ENCODE measurements at regions not wholly inside any gene's neighbourhood (a gene's known extent, or its start where the extent isn't known, plus 50 kb on each side); places are given as distances from the start of the nearest gene placed in this dataset.
A peak's percentile ranks its signal among the peaks of the same experiment; 100 is the strongest.
"Not testable (repeated sequence)": the region's sequence is repeated elsewhere in the genome, so short reads cannot be mapped to it uniquely, and the experiment has no call there.

DNA sequence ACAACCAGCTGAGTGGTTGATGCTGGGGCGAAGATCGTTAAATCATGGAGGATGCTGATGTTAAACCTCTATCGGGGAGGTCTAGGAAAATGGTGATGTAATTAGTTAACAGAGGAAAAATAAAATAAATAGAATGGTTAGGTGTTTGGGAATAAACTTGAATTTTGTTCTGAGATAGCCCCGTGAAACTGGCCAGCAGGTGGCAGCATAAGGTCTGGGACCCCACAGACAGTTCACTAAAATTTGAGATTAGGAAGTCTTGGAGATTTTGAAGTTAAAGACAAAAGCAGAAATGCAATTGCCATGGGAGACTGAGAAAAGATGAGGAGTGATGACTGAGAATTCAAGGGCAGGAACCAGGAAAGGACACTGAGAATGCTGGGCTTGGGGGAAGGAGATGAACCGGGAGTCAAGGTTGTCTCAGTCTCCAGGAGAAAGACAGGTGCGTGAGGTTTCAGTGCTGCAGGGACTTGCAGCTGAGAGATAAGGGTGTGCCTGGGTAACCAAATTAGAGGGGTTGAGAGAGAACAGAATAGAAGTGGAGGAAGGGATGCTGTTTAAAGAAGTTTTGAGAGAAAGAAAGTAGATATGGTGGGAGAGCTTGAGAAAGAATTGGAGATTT, 248.0 kb downstream of the ZNF92 start:
- DNase-seq (ENCODE audit: low read depth, low spot score) = not testable (repeated sequence)

DNA sequence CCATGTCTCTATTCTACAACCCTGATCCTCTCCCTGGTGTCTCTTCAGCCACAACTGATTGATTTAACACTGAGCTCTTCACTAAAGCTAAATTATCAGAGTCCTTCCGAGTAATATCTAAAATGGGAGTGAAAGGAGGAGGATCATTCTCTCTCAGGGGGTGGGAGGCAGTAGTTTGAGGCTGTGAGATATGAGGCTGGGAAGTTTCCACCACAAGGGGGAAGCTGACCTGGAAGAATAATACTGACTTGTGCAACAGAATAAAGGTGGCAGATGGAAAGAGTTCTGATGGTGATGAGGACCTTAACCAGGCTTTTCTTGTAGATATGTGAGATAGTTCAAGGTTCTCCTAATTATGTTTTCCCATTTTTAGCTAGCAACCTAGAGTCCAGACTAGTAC, 241.6 kb upstream of the VKORC1L1 start:
- not testable (repeated sequence) for DNase-seq (ENCODE audit: low read depth, low spot score)

DNA sequence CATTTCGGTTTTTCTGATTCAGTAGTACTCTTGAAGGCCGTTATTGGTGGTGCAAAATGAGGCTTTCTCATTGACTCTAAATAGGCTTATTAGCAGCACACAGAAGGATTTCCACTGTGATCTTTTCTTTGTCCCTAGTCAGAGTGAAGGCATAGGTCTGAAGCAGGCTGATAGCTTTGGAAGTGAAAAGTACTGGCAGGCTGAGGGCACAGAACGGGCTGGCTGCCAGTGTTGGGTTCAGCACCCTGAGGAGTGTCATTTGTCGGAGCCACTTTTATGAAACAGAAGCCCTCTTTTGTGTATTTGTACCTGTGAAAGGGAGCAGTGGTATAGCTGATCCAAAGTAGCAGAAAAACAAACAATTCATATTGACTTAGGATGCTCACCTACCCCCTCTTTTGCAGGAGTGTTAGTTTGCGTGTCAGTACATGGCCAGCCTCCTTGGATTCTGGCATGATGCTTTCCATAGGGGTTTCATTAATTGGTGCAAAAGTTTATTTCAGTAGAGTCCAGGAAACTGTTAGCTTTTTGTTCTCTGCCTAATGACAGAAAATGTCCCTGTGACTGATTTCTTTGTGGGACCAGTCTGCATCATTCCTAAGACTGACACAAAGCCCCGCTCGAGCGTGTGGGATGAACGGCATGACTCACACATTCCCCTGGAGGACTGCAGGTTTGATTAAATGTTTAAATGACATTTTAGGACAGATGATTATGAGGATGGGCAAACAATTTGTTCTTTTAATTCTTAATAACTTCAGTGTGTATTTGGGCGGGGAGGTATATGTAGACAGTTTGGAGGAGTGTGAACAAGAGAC, 239.1 kb upstream of the VKORC1L1 start:
- DNase-seq (ENCODE audit: low read depth, low spot score) = not testable (repeated sequence)

DNA sequence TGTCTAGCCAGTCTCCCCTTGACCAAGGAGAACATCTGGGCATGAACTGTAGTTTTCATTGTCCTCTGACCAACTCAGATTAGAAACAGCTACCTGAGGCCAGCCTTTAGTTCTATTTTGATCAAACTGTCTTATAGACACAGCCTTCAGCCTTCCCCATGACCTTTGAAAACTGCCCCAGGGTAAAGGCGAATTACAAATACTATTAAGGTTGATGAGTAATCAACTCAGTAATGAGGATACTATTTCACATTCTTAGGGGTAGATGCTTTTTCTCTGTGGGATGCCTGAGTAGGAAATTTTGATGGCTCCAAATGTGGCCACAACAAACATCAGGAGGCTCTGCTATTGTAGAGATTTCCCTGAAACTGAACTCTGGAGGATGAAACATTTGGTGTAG, 234.0 kb upstream of the VKORC1L1 start:
- DNase-seq (ENCODE audit: low read depth, low spot score) = not testable (repeated sequence)

DNA sequence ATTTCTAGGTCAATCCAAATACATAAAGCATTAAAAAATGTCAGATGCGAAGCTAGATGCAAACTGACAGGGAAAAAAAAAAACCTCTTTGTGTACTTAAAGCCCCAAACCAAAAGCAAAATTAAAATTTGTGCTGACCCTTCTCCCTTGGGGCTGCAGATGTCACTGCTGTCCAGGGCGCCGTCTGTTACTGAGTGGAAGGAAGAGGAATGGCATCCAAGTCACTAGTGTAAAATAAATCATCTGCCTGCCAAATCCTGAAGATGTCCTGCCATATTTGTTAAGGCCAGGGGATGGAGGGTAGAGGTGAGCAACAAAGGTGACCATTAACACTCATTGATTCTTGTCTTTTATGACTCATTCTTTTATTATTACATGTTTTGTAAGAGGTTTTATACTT, 233.2 kb upstream of the VKORC1L1 start:
- not testable (repeated sequence) for DNase-seq (ENCODE audit: low read depth, low spot score)

DNA sequence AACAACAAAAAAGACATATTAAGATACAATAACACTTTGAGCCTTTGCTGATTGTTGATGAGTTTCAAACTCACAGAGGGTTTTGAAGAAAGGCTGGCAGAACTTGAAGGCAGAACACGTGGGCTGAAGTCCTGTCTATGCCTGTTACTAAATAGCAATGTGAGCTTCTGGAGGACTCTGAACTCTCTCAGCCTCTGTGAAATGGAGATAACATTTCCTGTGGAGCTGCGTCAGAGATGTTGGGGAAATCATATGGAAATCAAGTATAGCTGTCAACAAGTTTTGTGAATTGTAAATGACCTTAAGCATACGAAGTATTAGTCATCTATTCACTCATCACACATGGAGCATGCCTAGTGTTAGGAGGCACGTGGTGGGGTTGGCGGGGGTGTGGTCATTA, 229.4 kb upstream of the VKORC1L1 start:
- DNase-seq (ENCODE audit: low read depth, low spot score) = not testable (repeated sequence)

DNA sequence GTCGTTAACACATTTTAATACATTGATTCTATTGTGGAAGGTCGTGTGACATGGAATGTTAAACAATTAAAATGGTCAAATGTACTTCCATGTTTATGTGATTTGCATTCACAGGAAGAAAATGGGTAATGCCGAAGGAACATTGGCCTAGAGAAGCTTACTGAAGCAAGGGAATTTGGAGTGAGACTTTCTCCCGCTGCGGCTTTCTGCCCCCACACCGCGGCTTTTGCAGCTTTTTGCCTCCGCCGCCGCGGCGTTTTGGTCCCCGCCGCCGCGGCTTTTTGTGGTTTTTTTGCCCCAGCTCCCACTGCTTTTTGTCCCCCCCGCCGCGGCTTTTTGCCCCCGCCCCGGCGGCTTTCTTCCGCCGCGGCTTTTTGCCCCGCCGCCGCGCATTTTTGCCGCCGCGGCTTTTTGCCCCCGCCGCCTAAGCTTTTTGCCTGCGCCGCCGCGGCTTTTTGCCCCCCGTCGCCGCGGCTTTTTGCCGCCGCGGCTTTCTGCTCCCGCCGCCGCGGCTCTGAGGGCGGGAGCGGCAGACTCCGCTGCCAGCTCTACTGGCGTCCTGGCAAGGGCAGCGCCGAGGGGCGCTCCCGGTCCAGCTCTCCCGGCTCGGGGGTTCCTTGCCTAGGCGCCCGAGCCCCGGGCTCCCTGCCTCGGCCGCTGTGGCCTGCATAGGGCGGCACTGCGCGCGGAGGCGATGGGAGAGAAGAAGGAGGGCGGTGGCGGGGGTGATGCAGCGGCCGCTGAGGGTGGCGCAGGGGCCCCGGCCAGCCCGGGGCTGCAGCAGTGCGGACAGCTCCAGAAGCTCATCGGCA, 225.5 kb upstream of the VKORC1L1 start:
- DNase-seq (ENCODE audit: low read depth, low spot score) = not testable (repeated sequence)

DNA sequence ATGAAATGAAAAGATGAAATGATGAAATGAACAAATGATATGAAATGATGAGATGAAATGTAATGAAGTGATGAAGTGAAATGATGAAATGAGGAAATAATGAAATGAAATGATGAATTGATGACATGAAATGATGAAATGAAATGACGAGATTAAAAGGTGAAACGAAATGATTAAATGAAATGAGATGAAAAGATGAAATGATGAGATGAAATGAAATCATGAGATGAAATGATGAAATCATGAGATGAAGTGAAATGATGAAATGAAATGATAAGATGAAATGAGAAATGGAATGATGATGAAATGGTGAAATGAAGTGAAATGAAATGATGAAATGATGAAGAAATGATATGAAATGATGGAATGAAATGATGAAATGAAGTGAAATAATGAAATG, 221.7 kb upstream of the VKORC1L1 start:
- not testable (repeated sequence) for DNase-seq (ENCODE audit: low read depth, low spot score)

DNA sequence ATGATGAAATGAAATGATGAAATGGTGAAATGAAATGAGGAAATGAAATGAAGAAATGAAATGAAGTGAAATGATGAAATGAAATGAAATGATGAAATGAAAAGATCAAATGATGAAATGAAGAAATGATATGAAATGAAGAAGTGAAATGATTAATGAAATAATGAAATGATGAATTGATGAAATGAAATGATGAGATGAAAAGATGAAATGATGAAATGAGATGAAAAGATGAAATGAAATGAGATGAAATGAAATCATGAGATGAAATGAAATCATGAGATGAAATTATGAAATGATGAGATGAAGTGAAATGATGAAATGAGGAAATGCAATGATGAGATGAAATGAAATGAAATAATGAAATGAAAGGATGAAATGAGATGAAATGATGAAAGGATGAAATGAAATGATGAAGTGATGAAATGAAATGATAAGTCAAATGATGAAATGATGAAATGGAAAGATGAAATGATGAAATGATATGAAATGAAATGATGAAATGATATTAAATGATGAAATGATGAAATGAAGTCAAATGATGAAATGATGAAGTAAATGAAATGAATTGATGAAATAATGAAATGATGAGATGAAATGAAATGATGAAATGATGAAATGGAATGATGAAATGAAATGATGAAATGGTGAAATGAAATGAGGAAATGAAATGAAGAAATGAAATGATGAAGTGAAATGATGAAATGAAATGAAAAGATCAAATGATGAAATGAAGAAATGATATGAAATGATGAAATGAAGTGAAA, 220.9 kb upstream of the VKORC1L1 start:
- DNase-seq (ENCODE audit: low read depth, low spot score) = not testable (repeated sequence)

DNA sequence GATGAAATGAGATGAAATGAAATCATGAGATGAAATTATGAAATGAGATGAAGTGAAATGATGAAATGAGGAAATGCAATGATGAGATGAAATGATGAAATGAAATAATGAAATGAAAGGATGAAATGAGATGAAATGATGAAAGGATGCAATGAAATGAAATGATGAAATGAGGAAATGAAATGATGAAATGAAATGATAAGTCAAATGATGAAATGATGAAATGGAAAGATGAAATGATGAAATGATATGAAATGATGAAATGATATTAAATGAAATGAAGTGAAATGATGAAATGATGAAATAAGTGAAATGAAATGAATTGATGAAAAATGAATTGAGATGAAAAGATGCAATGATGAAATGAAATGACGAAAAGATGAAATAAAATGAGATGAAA, 220.2 kb upstream of the VKORC1L1 start:
- DNase-seq (ENCODE audit: low read depth, low spot score) = not testable (repeated sequence)

DNA sequence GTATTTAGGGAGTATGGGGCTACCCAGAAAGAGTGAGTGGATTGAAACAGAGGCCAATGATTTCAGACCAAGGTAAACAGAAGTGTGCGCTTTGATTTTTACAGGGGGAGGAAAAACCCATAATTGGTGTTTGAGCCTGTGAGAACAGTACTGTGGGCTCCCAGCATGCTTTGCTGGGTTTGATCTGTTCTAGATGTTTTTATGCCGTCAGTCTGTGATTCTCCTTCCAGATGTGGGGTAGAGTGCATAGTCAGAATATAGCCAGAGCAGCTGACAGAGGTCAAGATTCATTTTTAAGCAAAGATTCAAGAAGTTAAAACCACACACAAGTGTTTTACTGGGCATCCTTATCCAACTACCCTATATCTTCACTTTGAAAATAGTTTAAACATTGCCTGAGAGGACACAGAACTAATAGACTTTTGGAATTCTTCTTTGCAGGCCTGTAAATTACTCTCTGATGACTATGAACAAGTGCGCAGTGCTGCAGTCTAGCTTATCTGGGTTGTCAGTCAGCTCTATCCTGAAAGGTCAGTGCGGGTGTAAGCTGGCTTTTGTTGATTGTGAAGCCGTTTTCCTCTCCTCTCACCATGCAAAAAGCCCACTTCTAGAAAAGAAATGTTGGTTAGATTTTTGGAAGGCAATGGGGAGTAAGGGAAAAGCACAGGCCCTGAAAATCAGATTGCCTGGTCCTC, 216.2 kb upstream of the VKORC1L1 start:
- not testable (repeated sequence) for DNase-seq (ENCODE audit: low read depth, low spot score)

DNA sequence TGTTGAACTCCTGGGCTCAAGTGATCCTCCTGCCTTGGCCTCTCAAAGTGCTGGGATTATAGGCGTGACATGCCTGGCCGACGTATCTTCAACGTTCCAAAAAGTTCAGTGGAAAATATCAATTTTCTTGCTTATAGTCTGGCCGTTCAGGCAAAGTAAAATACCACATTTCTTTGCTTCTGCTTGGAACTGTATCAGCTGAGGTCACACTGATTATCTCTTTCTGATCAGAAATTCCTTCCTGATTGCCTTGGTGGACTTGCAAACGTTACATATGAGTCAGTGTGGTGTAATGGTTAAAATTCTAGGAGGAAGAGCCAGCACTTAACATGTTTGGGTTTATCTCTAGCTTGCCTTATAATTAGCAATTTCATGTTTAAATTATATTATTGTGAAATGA, 189.5 kb upstream of the VKORC1L1 start:
- DNase-seq (ENCODE audit: low read depth, low spot score) = not testable (repeated sequence)

DNA sequence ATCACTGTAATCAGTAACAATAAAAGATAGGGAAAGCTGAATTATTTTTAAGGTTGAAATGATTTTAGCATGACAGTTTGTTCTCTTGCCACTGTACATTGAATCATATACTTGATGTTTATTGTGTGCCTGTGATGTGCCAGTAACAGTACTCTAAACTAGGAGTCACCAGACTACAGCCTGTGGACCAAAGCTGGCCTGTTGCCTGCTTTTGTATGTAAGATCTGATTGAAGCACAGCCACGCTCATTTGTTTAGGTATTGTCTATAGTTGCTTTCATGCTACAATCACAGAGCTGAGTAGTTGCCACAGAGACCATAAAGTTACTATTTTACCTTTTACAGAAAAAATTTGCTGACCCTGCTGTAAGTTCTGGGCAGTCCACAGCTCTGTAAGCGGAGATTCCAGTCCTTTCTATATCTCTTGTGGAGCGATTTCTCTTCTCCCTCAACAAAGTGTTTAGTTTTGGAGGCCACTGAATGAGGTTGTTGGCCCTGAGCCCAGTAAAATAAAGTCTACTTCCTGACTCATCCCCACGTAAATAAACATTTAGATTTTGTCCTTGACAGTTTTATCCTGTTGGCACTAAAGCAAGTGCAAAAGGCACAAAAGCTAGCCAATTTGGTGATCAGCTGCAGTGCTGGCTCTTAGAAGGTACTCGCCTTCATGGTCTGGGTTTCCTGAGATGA, 173.7 kb upstream of the VKORC1L1 start:
- DNase-seq (ENCODE audit: low read depth, low spot score) = not testable (repeated sequence)

DNA sequence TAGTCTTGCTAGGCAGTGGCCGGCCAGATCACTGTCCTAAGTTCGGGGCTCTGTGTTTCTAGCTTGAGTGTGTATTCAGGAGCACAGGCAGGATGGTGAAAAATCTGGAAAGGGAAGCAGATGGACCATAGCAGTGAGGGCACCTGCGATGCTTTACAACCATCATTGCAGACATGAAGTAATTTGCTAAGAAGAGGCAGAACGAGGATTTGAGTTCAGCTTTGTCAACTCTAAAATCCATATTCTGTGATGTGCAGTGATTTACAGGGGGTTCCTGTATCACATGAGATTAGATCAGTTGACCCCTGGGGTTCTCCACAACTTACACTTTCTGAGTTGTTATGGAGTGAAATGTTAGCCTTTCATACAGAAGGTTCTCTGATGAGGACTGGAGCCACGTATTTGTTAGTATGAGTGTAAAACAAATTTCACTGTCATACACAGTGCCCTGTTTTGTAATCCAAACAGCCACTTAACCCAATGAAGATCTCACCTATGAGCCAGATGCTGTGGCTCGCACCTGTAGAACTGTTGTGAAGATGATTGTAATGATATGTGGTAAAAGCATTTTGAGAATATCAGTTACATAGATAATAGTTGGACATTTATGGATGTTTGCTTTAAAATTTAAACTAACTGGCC, 173.0 kb upstream of the VKORC1L1 start:
- not testable (repeated sequence) for DNase-seq (ENCODE audit: low read depth, low spot score)

DNA sequence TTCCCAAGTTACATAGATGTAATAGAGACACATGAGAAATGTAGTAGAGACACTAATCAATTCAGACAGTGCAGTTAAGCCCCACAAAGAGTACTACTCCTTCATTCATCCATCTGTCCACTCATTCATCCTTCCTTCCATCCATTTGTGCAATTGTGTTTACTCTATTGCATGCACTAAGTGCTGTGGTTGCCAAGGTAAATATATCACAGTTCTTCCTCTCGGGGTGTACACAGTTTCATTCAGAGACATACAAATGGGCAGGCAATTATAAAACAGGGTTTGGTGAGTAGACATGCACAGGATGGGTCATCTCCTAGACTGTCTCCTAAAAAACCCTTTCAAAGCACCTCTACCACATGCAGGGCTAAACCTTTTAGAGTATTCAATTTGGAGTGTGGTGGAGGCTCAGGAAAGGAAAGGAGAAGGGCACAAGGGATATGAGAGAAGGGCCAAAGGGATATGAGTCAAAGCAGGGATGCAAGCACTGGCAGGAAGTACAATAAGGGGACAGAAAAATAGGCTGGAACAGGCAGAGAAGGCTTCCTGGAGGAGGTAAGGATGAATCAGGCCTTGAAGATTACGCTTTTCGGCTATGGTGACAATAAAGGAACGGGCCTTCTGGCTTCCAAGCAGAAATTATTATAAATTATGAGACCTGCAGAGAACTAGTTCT, 153.6 kb upstream of the VKORC1L1 start:
- DNase-seq (ENCODE audit: low read depth, low spot score) = not testable (repeated sequence)

DNA sequence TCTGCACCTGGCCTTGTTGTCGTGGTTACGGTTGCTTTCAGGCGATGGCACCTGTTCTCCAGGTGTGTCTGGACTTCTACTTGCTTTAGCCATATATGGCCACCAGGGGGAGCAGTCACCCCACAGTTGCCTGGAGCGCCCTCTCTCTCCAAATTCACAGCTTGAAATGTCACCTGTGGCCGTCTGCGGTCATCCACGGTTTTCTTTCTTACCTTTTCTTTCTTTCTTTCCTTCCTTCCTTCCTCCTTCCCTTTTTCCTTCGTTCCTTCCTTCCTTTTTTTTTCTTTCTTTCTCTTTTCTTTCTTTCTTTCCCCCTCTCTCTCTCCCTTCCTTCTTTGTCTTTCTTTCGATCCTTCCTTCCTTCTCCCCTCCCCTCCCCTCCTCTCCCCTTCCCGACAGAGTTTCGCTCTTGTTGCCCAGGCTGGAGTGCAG, 150.5 kb upstream of the VKORC1L1 start:
- DNase-seq (ENCODE audit: low read depth, low spot score) = peak; percentile 12

DNA sequence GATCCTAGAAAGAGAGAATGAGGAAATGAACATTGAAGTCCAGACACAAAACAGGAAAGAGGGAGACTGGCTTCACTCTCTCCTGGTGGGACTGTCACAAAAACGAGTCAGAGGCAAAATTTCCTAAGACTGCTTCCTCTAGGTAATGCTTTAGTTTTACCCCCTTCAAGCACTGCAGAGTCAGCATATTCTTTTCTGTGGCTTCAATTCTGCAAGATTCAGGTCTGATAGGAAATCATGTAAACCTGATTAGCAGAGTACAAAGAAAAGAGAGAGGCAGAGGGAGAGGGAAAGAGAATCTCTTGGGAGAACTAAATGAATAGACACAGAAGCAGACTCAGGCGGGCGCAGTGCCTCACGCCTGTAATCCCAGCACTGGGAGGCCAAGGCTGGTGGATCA, 145.7 kb upstream of the VKORC1L1 start:
- not testable (repeated sequence) for DNase-seq (ENCODE audit: low read depth, low spot score)

DNA sequence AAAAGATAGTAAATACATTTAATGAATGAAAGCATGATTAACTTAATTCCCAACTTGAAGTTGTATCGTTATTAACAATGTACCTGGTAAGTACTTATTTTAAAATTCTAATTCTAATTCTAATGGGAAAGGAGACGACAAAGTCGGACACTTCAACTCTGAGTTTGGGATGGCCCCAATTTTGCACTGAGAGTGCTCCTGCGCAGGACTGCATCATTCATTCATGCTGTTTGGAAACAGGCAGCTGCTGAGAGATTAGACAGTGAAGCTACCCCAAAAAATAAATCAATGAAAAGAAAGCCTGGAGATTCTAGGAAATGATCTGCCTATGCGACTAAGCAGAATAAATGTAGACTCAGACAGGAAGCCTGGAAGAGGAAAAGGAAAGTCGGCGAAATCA, 141.7 kb upstream of the VKORC1L1 start:
- DNase-seq (ENCODE audit: low read depth, low spot score) = no peak

DNA sequence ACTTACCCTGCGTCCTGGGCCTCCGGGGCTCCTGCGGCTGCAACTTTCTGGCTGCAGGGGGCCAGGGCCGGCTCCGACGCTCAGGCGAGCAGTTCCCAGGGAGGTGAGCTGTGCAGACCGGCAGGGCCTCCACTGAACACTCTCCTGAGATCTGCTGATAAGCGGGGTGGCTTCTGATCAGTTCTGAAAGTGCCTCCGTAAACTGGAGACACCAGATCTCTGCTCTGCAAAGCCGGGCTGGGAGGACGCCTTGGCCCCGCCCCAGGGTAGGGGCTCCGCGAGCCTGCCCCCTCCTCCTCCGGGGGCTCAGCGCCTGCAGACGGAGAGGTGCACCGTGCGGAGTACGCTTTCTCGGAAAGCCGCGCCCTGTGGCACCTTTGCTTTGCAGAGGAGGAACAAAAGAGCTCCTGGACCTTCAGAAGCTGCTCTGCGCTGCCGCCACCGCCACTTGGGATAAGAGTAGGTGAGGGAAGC, 141.3 kb upstream of the VKORC1L1 start:
- DNase-seq (ENCODE audit: low read depth, low spot score) = no peak

Data from iPS DF 19.7 (cell line).